HG02678 (cell line): ENCODE measurements at regions not wholly inside any gene's neighbourhood (a gene's known extent, or its start where the extent isn't known, plus 50 kb on each side); places are given as distances from the start of the nearest gene placed in this dataset.

Source experiments
- ATAC-seq: cut with Tn5 transposase; IDR thresholded peaks from one replicate; pipeline ENCODE4 v1.9.1; 2021; ENCODE audit warnings: mild to moderate bottlenecking, moderate library complexity; ENCODE audit not compliant: unreplicated experiment

GRCh38 chr9:71590362-71590761 lies 178.0 kb downstream of the CEMIP2 start:
- no peak for ATAC-seq

GRCh38 chr9:71589612-71590011 lies 178.7 kb downstream of the CEMIP2 start:
- no peak for ATAC-seq

GRCh38 chr9:71587576-71588362 lies 180.5 kb downstream of the CEMIP2 start:
- ATAC-seq, result no peak

- no peak for ATAC-seq
Measured at GRCh38 chr9:71583792-71584191, 184.5 kb downstream of the CEMIP2 start.

- no peak for ATAC-seq
Measured at GRCh38 chr9:71582347-71582746, 186.0 kb downstream of the CEMIP2 start.

- ATAC-seq, result no peak
Measured at GRCh38 chr9:71581101-71581500, 187.2 kb downstream of the CEMIP2 start.

- ATAC-seq, result no peak
Measured at GRCh38 chr9:71571186-71571585, 197.1 kb downstream of the CEMIP2 start.

GRCh38 chr9:71567890-71568289 lies 200.4 kb downstream of the CEMIP2 start:
- ATAC-seq, result no peak

- no peak for ATAC-seq
Measured at GRCh38 chr9:71562140-71562539, 206.2 kb downstream of the CEMIP2 start.

GRCh38 chr9:71557310-71557709 lies 211.0 kb downstream of the CEMIP2 start:
- ATAC-seq, result no peak

GRCh38 chr9:71552480-71552879 lies 215.8 kb downstream of the CEMIP2 start:
- no peak for ATAC-seq

GRCh38 chr9:71549023-71549422 lies 219.3 kb downstream of the CEMIP2 start:
- peak; percentile 91 for ATAC-seq

GRCh38 chr9:71544464-71544863 lies 223.8 kb downstream of the CEMIP2 start:
- no peak for ATAC-seq

- ATAC-seq, result no peak
Measured at GRCh38 chr9:71541436-71541835, 226.9 kb downstream of the CEMIP2 start.

- no peak for ATAC-seq
Measured at GRCh38 chr9:71524996-71525580, 243.2 kb downstream of the CEMIP2 start.

- ATAC-seq, result no peak
Measured at GRCh38 chr9:71524516-71524915, 243.8 kb downstream of the CEMIP2 start.

GRCh38 chr9:71521132-71521531 lies 247.2 kb downstream of the CEMIP2 start:
- no peak for ATAC-seq

- ATAC-seq, result no peak
Measured at GRCh38 chr9:71519098-71519696, 249.1 kb downstream of the CEMIP2 start.

GRCh38 chr9:71518045-71518827 lies 250.1 kb downstream of the CEMIP2 start:
- ATAC-seq, result no peak

GRCh38 chr9:71515626-71516025 lies 252.7 kb downstream of the CEMIP2 start:
- ATAC-seq, result no peak

GRCh38 chr9:71515107-71515506 lies 253.2 kb downstream of the CEMIP2 start:
- ATAC-seq, result no peak
